ENCODE measurements at regions not wholly inside any gene's neighbourhood (a gene's known extent, or its start where the extent isn't known, plus 50 kb on each side); places are given as distances from the start of the nearest gene placed in this dataset.

DNA sequence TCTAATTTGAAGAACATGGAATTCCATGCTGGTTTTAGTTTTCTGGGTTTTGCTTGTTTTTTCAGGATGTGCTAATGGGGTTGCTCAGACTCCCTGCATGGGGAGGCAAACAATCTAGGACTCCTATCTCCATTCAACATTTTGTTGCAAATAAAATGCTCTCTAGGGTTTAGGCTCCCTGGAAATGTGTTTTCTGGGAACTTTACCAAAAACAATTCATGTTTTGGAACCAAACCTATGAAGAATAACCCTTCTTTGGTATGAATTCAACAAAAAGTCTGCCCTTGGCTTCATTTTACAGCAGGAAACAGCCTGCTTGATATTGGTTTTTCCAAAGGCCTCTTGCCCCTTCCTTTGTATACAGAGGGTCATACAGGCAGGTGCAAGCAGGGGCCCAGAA is 217.7 kb downstream of the FOXA2 start:
- H3K27ac Mint-ChIP-seq (ENCODE audit: unreplicated experiment), result no peak overlapping the region
- TF ChIP-seq, protein P1, sequence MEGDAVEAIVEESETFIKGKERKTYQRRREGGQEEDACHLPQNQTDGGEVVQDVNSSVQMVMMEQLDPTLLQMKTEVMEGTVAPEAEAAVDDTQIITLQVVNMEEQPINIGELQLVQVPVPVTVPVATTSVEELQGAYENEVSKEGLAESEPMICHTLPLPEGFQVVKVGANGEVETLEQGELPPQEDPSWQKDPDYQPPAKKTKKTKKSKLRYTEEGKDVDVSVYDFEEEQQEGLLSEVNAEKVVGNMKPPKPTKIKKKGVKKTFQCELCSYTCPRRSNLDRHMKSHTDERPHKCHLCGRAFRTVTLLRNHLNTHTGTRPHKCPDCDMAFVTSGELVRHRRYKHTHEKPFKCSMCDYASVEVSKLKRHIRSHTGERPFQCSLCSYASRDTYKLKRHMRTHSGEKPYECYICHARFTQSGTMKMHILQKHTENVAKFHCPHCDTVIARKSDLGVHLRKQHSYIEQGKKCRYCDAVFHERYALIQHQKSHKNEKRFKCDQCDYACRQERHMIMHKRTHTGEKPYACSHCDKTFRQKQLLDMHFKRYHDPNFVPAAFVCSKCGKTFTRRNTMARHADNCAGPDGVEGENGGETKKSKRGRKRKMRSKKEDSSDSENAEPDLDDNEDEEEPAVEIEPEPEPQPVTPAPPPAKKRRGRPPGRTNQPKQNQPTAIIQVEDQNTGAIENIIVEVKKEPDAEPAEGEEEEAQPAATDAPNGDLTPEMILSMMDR (IDR thresholded peaks at IDR 0.05; ENCODE audit: unreplicated experiment), result no peak
- H3K36me3 Mint-ChIP-seq (ENCODE audit: low read depth, unreplicated experiment), result no peaks in the 10 kb centered on the region
- H3K9me3 Mint-ChIP-seq (ENCODE audit: unreplicated experiment), result no peaks in the 10 kb centered on the region
- peaks cover 3% of the 10 kb centered on the region for H3K4me1 Mint-ChIP-seq (ENCODE audit: unreplicated experiment)
- DNase-seq (ENCODE audit: low spot score), result no peak
- no peaks in the 10 kb centered on the region for H3K27me3 Mint-ChIP-seq (ENCODE audit: unreplicated experiment)
- no peak overlapping the region for H3K4me3 Mint-ChIP-seq (ENCODE audit: unreplicated experiment)

DNA sequence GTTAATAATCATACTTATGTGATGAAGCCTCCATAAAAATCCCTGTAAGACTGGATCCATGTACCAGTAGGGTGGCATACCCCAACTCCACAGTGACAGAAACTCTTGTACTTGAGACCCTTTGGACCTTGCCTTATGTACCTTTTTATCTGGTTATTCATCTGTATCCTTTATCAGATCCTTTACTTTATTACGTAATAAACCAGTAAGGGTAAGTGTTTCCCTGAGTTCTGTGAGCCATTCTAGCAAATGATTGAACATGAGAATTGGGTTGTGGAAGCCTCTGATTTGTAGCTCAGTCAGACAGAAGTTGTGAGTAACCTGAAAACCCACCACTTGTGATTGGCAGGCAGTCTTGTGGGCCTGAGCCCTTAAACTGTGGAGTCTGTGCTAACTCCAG is 229.7 kb downstream of the FOXA2 start:
- Mint-ChIP-seq H3K9me3 (ENCODE audit: unreplicated experiment) (no peaks in the 10 kb centered on the region), H3K36me3 (ENCODE audit: low read depth, unreplicated experiment) (no peaks in the 10 kb centered on the region)
- TF ChIP-seq, protein P1 (IDR thresholded peaks at IDR 0.05; ENCODE audit: unreplicated experiment), result no peak

DNA sequence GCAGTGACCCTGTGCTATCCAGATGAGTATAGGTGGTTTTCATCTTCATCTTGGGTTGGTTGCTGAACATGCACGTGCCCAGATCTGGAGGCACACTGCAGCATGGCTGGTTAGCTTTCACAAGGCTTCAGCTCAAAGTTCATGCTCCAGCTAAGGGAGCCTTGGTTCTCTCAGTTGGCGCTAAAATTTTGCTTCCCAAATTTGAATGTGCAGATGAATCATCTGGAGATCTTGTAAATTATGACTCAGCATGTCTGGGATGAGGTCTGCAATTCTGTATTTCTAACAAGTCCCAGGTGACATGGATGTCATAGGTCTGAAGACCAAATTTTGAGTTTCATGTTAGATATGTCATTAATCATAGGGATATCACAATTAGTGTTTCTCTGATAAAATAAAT is 230.8 kb downstream of the FOXA2 start:
- Mint-ChIP-seq H3K9me3 (ENCODE audit: unreplicated experiment) (no peaks in the 10 kb centered on the region), H3K4me3 (ENCODE audit: unreplicated experiment) (no peak overlapping the region), H3K4me1 (ENCODE audit: unreplicated experiment) (no peaks in the 10 kb centered on the region), H3K27me3 (ENCODE audit: unreplicated experiment) (no peaks in the 10 kb centered on the region), H3K36me3 (ENCODE audit: low read depth, unreplicated experiment) (no peaks in the 10 kb centered on the region), H3K27ac (ENCODE audit: unreplicated experiment) (no peak overlapping the region)
- DNase-seq (ENCODE audit: low spot score), result no peak
- TF ChIP-seq, protein P1 (IDR thresholded peaks at IDR 0.05; ENCODE audit: unreplicated experiment), result no peak

More for the DNA sequence above, 229.7 kb downstream of the FOXA2 start:
- no peak overlapping the region for H3K4me3 Mint-ChIP-seq (ENCODE audit: unreplicated experiment)
- no peaks in the 10 kb centered on the region for H3K27me3 Mint-ChIP-seq (ENCODE audit: unreplicated experiment)
- H3K4me1 Mint-ChIP-seq (ENCODE audit: unreplicated experiment), result no peaks in the 10 kb centered on the region
- H3K27ac Mint-ChIP-seq (ENCODE audit: unreplicated experiment), result no peak overlapping the region
- DNase-seq (ENCODE audit: low spot score), result no peak

DNA sequence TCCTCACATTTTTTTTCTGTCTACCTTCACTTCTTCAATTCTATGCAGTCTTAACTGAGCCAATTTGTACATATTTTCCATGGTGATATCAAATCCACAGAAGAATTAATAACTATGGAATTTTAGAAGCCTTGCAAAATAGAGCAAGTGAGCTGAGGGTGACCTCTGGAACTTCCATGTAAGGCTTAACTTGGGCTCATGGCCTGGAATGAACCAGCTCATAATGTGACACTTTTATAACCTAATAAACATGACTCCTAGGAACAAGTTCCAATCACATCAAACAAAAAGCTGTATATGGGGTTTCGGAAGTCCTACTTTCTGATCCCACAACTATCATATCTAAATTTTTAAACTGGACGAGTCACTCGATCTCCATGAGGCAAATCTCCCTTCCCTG is 232.4 kb downstream of the FOXA2 start:
- no peak overlapping the region for H3K27ac Mint-ChIP-seq (ENCODE audit: unreplicated experiment)
- no peaks in the 10 kb centered on the region for H3K4me1 Mint-ChIP-seq (ENCODE audit: unreplicated experiment)
- TF ChIP-seq, protein P1 (IDR thresholded peaks at IDR 0.05; ENCODE audit: unreplicated experiment), result no peak
- H3K4me3 Mint-ChIP-seq (ENCODE audit: unreplicated experiment), result no peak overlapping the region
- no peaks in the 10 kb centered on the region for H3K36me3 Mint-ChIP-seq (ENCODE audit: low read depth, unreplicated experiment)
- no peaks in the 10 kb centered on the region for H3K27me3 Mint-ChIP-seq (ENCODE audit: unreplicated experiment)
- DNase-seq (ENCODE audit: low spot score), result no peak
- H3K9me3 Mint-ChIP-seq (ENCODE audit: unreplicated experiment), result no peaks in the 10 kb centered on the region

DNA sequence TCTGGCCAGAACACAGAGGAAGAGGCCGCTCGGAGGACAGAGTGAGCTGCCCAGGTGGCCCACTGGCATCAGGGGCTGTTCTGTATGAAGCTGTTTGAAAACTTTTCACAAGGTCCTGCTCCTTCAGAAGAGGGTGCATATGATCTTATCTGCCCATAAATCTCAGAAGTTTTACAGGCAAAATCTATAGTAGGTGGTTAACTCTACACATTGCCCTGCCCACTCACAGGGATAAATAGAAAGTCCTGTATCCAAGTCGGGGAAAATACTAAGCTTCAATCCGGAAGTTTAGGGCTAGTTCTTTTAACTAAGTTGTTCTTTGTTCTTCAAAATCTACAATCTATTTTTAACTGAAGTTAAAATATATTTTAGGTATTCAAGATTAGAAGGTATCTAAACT is 233.7 kb downstream of the FOXA2 start:
- Mint-ChIP-seq H3K9me3 (ENCODE audit: unreplicated experiment) (no peaks in the 10 kb centered on the region), H3K36me3 (ENCODE audit: low read depth, unreplicated experiment) (no peaks in the 10 kb centered on the region), H3K27ac (ENCODE audit: unreplicated experiment) (no peak overlapping the region), H3K4me1 (ENCODE audit: unreplicated experiment) (no peaks in the 10 kb centered on the region), H3K27me3 (ENCODE audit: unreplicated experiment) (no peaks in the 10 kb centered on the region), H3K4me3 (ENCODE audit: unreplicated experiment) (no peak overlapping the region)
- TF ChIP-seq, protein P1 (IDR thresholded peaks at IDR 0.05; ENCODE audit: unreplicated experiment), result no peak
- DNase-seq (ENCODE audit: low spot score), result no peak
